Middle frontal gyrus (tissue), 1 donor: ENCODE measurements at regions not wholly inside any gene's neighbourhood (a gene's known extent, or its start where the extent isn't known, plus 50 kb on each side); places are given as distances from the start of the nearest gene placed in this dataset.
"Not testable (repeated sequence)": the region's sequence is repeated elsewhere in the genome, so short reads cannot be mapped to it uniquely, and the experiment has no call there.

Experiments
- DNase-seq: peaks from one replicate; pipeline ENCODE4 v3.0.0-alpha.2; 2015; ENCODE audit warnings: low spot score; ENCODE audit errors: extremely low spot score

DNA sequence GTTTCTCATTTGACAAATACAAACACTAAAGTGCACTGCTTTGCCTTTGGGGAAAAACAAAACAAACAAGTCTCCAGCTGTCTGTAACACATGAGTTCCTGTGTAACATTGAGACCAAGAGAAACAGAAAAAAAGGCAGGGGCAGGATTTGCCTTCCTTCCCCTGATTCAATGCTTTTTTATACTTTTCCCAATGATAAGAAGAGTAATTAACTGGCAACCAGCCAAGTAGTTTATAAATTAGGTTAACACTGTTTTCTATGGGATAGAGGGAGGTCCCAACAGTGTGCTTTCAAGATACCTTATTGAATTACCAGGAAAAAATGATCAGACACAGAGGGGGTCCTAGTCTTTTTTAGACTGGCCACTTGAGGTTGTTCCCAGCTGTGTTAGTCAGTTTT lies 346.8 kb downstream of the TRIM36 start:
- no peak for DNase-seq

DNA sequence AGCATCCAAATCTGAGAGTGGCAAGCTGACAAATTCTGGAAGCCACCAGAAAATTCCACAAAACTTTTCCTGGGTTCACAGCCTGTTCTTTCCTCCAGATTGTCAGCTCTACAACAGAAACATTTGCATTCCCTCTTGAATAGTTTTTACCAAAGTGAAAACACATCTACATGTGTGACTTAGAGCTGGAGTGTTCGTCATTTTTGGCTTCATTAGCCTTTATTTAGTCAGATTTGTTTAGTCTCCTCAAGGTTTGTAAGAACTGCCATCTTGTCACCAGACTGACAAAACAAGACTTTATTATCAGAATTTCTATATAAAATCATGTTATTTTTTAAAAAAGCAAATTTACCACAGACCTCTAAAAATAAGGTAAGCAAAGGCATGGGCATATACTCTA lies 347.3 kb downstream of the TRIM36 start:
- no peak for DNase-seq

DNA sequence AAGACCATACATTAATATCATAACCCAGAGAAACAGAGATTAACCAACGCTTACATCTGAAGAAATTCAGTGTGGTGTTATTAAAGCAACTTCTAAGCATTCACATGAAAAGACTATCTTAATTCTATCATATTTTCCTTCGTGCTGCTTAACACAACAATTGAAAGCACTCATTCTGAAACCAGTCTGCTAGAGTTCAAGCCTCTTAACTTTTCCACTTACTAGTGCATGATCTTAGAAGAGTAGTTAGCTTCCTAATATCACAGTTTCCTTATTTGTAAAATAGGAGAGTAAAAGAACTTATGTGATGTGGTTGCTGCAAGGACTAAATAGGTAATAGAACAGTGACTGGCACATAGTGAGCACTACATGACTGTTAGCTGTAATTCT lies 379.3 kb downstream of the TRIM36 start:
- no peak for DNase-seq

DNA sequence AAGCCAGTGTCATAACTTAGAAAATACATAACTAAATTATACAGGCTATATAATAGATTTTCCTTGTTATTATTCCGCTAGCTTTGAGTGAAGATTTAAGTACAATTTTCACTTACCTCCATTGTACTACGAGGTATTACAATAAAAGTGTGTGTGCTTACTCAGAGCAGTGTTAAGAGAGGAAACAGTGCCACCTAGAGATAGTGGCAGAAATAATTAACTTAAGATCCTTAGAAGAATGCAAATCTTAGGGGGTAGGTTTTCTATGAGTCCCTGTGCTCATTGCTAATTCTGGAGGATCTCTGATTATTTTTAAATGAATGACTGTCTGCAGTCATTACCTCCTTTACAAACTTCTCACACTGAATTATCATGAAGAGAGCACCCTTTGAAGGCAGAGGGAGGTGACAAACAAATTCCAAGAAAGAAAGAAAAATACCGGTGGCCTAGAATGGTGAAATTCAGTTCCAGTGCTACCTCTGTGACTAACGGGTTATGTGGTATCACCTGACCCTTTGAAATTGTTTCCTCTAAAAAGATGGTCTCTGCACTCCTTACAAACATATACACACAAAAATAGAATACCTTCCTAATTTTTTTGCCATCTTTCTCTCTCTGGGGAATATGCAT lies 379.8 kb downstream of the TRIM36 start:
- peak; percentile 17 for DNase-seq

DNA sequence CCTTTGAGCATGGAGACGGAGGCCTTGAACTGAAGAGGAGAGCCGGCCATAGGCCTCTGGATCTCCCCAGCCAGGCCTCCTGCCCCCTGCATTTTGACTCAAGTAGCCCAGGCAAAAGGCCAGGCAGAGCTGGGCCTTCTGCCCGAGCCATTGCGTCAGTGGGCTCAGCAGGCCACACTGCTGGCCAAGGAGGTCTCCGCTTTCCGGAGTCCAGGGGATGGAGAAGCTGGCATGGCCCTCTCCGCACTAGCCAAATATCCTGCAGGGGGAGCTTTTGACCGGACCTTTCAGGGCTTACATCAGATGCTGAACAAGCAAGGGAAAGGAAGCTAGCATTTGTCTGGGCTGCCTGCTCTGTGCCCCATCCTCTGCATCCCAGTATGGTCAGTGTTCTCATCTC lies 386.8 kb downstream of the TRIM36 start:
- peak; percentile 8 for DNase-seq

DNA sequence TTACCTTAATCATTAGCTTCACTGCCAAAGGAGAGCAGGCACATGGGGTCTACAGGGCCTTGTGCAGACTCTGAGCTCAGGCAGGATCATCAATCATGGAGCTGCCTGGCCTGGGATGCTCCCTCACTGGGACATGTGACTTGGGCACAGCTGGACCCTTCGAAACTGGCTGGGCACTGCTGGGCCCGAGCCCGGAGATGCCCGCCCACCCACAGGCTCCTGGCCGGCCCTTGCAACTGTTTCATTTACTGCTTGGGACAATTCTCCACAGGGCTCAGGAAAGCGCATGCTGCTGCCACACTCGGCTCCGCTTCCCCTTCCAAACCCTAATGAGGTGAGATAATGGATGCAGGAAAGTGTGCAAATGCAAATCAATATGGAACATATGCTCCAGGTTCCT lies 387.5 kb downstream of the TRIM36 start:
- no peak for DNase-seq

DNA sequence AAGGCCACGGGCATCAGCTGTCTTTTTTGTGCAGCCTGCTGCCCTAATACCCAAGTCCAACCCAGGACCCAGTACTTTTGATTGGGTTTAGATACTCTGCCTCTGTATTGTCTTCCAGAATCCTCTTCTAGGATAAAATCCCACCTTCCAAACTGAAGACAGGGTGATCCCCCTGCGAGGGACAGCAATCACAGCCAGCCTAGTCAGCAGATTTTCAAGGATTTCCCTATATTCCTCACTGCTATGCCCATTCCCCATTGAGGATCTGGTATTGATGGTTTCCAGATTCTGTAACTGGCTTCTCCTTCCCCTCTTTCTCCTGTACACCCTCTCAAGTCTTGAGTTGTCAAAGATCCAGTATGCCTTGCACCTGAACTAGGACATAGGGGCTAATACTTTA lies 389.4 kb downstream of the TRIM36 start:
- DNase-seq, result no peak

DNA sequence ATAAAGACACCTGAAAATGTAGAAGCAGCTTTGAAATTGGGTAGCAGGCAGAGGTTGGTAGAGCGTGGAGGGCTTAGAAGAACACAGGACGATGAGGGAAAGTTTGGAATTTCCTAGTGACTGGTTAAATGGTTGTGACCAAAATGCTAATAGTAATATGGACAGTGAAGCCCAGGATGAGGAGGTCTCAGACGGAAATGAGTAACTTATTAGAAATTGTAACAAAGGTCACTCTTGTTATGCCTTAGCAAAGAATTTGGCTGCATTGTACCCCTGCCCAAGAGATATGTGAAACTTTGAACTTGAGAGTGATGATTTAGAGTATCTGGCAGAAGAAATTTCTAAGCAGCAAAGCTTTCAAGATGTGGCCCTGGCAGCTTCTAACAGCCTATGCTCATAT lies 382.5 kb downstream of the KCNN2 start:
- DNase-seq, result no peak

DNA sequence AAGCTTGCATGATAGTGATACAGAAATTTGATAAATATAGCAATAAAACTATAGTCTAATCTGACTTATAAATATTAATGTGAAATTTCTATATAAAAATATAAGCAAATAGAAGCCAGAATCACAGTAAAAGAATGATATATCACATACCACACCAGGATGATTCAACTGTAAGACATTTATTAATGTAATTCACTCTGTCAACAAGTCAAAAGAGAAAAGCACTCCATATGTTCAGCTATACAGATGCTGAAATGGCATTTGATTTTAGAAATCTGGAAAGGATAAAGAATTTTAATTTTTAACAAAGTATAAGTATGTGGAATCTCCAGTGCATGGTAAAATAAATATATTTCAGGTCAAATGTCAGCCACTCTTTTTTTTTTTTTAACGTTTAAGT lies 372.4 kb downstream of the KCNN2 start:
- DNase-seq, result no peak

DNA sequence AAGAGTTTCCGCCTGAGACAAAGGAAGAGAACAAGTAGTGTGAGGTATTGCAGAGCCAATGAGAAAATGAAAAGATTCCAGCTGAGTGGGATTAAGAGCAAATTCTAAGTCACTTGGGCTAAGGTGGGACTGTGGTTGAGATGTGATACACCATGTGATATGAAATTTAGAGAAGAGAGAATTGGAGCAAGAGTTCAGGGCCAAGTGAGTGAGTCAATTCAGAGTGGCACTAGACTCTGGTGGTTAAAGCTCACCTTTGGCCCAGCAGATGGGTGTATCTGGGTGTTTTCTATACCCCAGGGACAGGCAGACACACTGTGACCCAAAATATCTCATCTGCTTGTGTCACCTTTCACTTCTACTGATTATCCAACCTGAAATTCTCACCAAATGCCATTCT lies 368.1 kb downstream of the KCNN2 start:
- no peak for DNase-seq

DNA sequence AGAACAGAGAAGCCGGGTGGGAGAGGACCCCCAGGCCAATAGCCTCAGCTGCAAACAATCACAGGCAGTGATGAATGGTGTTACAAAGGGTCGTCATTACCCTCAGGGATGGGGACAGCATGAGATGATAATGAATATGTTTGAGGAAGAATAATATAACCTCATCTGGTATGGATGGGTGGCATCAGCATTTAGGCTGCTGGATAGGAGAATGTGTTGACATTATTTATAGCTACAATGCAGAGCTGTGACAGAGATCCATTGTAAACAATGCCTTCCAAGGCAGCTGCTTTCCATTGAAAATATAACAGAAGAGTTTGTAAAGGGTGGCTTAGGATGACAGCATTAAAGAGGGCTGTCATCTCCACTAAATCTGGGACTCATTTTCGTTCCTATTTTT lies 365.5 kb downstream of the KCNN2 start:
- no peak for DNase-seq

DNA sequence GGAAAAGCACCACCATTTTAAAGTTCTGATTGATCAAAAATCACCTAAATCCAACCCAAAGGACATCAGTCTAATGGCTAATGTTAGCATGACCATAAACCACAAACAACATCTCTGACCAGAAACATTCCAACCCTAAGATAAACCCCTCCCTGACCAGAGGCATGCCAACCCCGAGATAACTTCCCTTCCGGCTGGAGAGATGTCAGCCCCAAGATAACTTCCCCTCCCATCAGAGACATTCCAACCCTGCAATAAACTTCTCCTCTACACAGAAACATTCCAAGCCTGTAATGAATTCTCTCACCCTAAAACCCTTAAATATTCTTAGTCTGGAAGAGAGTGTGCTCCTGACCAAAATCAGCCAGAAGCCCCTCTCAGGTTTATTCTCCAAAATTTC lies 364.3 kb downstream of the KCNN2 start:
- DNase-seq, result no peak

DNA sequence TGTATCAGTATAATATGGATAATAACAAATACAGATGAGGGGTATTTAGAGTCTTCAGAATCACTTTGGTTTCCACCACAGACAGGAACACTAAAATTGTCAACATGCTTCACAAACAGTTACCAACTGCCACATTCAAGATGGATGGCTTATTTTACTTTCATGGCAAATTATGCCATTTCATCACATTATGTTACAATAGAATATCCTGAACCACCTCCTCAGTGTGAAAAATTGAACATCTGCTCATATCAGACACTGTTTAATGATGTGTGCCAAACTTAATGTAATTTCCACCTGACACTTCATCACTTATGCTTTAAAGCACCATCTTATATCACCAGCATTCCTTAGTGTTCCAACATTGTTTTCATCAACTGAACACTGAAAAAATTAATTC lies 357.4 kb downstream of the KCNN2 start:
- no peak for DNase-seq

DNA sequence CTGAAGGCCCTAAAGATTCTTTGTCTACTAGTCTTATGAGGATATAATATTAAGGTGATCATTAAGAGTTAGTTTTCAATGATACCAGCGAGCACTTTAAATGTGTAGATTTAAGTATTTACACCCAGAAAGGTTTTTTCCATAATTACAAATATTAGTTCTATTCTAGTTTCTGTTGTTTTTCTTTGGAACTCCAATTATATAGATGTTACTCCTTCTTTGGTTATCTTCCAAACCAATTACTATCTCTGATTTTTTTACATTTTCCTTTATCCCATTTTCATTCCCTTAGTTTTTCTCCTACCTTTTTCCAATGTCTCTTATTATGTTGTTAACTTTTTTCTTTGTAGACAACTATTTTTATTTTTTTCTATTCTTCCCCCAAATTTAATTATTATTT lies 355.1 kb downstream of the KCNN2 start:
- DNase-seq, result no peak

DNA sequence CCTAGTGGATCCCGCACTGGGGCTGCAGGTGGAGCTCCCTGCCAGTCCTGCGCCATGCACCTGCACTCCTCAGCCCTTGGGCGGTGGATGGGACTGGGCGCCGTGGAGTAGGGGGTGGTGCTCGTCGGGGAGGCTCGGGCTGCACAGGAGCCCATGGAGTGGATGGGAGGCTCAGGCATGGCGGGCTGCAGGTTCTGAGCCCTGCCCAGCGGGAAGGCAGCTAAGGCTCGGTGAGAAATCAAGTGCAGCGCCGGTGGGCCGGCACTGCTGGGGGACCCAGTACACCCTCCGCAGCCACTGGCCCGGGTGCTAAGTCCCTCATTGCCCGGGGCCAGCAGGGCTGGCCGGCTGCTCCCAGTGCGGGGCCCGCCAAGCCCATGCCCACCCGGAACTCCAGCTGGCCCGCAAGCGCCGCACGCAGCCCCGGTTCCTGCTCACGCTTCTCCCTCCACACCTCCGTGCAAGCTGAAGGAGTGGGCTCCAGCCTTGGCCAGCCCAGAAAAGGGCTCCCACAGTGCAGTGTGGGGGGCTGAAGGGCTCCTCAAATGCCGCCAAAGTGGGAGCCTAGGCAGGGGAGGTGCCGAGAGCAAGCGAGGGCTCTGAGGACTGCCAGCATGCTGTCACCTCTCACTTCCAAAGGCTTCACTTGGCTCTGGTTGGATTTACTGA lies 342.5 kb downstream of the KCNN2 start:
- not testable (repeated sequence) for DNase-seq

DNA sequence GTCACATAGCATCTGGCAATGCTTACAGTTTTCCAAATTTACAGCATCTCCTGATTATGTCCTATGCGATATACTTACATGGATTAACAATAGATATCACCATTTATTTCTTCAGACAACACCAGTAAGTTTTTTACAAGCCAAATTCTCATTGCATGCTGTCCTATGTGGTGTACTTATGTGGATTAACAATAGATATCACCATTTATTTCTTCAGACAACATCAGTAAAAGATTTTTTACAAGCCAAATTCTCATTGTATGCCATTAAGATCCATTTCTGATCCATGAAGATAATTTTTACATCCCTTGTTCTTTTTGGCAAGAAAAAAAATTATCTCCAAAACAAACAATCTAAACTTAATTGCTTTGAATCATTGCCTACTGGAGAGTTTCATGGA lies 340.9 kb downstream of the KCNN2 start:
- DNase-seq, result no peak

DNA sequence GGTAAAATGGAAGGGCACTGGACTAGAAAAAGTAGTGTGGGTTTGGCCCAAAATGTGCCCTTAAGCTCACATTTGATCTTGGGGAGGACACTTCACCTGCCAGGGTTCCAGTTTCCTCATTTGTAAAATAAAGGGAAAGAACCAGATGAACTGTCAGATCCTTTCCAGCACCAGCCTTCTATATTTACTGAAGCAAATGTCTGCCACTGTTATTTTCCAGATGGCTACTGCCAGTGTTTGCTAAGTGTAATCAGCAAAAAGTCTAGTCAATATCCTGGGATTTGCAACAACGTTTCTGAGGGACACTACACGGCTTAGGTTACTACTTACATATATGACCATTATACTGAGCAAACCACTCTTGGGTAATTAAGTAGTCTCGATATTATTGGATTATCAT lies 340.3 kb downstream of the KCNN2 start:
- no peak for DNase-seq

DNA sequence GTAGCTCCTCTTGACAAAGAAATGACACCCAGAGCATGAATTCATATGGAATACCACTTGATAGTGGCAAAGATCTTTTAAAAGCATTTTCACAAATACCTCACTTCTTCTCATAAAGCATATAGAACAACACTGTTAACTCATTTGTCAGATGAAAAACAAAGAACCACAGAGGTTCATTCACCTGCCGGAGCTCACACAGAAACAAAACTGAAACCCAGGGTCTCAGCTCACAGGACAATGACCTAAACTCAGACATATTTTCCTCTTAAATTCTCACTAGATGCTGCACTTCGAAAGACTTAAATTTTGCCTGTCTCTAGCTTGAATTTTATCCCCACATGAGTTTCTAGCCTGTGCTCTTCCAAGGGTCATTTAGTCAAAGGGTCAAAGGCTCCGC lies 339.0 kb downstream of the KCNN2 start:
- no peak for DNase-seq

DNA sequence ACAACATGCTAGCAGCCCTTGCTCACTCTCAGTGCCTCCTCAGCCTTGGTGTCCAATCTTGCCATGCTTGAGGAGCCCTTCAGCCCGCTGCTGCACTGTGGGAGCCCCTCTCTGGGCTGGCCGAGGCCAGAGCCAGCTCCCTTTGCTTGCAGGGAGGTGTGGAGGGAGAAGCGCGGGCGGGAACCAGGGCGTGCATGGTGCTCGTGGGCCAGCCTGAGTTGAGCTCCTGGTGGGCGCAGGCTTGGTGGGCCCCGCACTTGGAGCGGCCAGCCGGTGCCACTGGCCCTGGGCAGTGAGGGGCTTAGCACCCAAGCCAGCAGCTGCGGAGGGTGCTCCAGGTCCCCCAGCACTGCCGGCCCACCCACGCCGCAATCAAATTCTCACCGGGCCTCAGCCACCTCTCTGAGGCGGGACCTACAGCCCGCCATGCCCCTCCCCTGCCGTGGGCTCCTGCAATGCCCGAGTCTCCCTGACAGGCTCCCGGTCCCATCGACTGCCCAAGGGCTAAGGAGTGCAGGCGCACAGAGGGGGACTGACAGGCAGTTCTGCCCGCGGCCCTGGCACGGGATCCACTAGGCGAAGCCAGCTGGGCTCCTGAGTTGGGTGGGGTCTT lies 333.5 kb downstream of the KCNN2 start:
- no peak for DNase-seq

DNA sequence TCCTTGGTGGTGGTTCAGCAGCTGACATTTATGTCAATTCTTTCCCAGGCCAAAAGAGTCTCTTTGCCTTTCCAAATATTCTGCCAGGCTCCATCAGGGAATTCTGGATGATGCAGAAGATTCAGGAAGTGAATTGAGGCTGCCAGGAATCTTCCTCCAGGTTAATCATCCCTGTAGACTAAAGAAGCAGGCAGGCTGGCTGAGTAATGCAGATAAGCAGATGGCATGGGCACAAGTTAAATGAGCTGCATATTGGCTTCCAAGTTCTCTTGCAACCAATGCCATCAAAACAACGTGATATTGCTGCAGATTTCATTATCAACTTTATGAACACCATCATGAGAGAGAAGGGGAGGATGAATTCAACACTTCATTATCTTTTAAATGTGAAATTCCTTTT lies 324.5 kb downstream of the KCNN2 start:
- DNase-seq, result no peak

DNA sequence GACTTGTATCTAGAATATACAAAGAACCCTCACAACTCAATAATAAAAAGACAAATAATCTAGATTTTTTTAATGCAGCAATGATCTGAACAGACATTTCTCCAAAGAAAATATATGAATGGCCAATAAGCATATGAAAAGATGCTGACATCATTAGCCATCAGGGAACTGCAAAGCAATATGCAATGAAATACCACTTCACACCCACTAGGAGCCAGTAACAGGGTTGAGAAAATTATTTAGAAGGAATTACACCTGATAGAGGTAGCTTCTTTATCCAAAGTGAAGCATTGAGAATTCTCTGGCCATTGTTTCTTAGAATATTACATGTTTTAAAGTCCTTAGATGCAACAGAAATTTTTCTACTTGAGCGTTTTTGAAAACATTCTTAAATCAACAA lies 316.9 kb downstream of the KCNN2 start:
- DNase-seq, result no peak

DNA sequence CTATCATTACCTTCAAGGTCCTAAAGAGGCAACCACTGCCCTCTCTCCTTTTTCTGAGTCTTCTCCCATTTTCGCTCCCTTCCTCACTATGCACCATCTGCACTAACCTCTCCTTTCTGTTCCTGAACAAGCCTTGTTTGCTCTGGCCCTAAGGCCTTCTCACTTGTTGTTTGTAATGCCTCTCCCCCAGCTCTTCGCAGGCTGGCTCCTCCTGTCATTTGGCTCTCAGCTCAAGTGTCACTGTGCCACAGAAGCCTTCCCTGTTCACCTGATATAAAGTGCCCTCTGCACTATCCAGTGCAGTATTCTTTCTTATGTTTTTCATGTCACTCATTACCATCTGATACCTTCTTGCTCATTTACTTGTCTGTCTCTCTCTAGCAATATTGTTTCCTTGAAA lies 303.7 kb downstream of the KCNN2 start:
- DNase-seq, result no peak

DNA sequence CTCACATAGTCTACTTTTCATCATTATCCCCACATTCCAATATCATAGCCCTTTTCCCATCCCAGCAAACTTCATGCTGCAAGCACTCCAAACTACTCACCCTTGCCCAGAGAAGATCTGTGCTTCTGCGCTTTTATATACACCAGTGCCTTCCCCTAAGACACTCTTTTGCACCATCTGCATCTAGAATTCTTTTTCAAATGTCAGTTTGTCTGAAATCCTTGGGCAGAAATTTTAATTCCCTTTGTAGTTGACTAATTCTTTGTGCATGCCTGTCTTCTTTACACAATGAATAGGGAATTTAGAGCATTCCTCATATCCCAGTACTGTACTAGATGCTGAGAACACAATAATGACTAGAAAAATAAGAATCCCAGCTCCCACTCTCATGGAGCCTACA lies 298.9 kb downstream of the KCNN2 start:
- no peak for DNase-seq
